ENCODE measurements at regions not wholly inside any gene's neighbourhood (a gene's known extent, or its start where the extent isn't known, plus 50 kb on each side); places are given as distances from the start of the nearest gene placed in this dataset.
"Not testable (repeated sequence)": the region's sequence is repeated elsewhere in the genome, so short reads cannot be mapped to it uniquely, and the experiment has no call there.

DNA sequence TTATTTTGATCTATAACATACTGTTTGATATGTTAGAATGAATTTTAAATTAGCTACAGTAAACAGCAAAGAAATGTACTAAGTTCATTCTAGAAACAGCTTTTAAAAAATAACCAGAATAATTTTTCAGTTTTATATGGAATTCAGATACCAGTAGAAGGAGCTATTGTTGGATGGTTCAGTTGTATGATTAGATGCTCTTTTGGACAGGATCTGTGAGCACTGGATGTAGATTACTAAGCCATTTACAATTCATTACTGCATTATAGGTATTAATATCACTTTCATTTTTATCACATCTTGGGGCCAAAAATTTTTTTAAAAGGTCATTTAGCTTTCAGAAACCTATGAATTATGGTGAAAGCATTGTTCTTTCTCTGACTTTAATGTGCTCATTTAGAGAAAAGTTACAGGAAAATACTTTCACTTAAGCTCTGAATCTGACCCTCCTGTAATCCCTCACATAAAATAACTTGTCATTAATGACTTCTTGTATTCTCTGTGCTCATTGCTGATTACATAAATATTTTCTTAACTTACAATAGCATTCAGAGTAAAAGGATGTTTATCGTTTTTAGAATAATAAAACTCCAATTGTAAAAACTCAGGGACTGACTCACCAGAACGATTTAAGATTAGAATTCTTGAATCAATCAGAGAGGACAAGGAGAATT lies 750.2 kb downstream of the SLC4A3 start (continued):
- TF ChIP-seq RBM17 (IDR thresholded peaks at IDR 0.05; ENCODE audit: borderline replicate concordance, low read depth, low read length) (no peak), ZNF785 (CRISPR knock-in tag; IDR thresholded peaks at IDR 0.05) (no peak), DACH1 (IDR thresholded peaks at IDR 0.05; ENCODE audit: partially characterized antibody) (no peak), HEY1 (CRISPR knock-in tag; IDR thresholded peaks at IDR 0.05; ENCODE audit: borderline replicate concordance) (no peak), GTF2A2 (tag; IDR thresholded peaks at IDR 0.05) (no peak)

DNA sequence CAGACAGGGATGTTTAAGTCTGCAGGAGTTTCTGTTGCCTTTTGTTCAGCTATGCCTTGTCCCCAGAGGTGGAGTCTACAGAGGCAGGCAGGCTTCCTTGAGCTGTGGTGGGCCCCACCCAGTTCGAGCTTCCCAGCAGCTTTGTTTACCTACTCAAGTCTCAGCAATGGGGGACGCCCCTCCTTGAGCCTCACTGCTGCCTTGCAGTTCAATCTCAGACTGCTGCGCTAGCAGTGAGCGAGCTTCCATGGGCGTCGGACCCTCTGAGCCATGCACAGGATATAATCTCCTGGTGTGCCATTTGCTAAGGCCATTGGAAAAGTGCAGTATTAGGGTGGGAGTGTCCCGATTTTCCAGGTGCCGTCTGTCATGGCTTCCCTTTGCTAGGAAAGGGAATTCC lies 760.3 kb downstream of the SLC4A3 start:
- H3K27ac ChIP-seq (ENCODE audit: extremely low read depth, low read depth, low read length); H3K36me3 ChIP-seq (ENCODE audit: control insufficient read depth, insufficient read depth, low read length); H4K20me1 ChIP-seq (replicated peaks; ENCODE audit: control insufficient read depth, insufficient read depth, low read length); CTCF ChIA-PET (ENCODE audit: low intra/inter-chr PET ratio); H3K4me3 ChIP-seq; H2AFZ ChIP-seq (ENCODE audit: low read depth, low read length); H3K9me3 ChIP-seq (replicated peaks; ENCODE audit: control insufficient read depth, insufficient read depth, low read depth, low read length); POLR2A ChIA-PET; ATAC-seq; intact Hi-C loops (cut with micrococcal nuclease); BruUV-seq (replicated peaks); H3K4me1 ChIP-seq (replicated peaks in 1 of 2; ENCODE audit: control insufficient read depth in 2 of 2, insufficient read depth in 2 of 2, low read length in 2 of 2); in situ Hi-C loops (cut with MboI); FAIRE-seq; H3K27me3 ChIP-seq (ENCODE audit: control insufficient read depth in 2 of 2, insufficient read depth in 2 of 2, low read length in 2 of 2); H3K4me2 ChIP-seq (ENCODE audit: insufficient read depth, low read length); H3K79me2 ChIP-seq (ENCODE audit: control insufficient read depth, insufficient read depth, low read length); DNase-seq (ENCODE audit: extremely low read depth in 1 of 4, low spot score in 3 of 4); H3K9me1 ChIP-seq (ENCODE audit: control insufficient read depth, insufficient read depth, low read length); H3K9ac ChIP-seq (ENCODE audit: insufficient read depth in 1 of 2, low read depth in 2 of 2, low read length in 2 of 2): not testable (repeated sequence)
- 3% methylated on average over 6 of the region's 8 CpGs for WGBS (ENCODE audit: insufficient coverage, low coverage, missing lambda C conversion rate)

Data from K562 (cell line).